Brain microvascular endothelial cell (primary cell): ENCODE measurements at regions not wholly inside any gene's neighbourhood (a gene's known extent, or its start where the extent isn't known, plus 50 kb on each side); places are given as distances from the start of the nearest gene placed in this dataset.
"Not testable (repeated sequence)": the region's sequence is repeated elsewhere in the genome, so short reads cannot be mapped to it uniquely, and the experiment has no call there.

Experiments used
- DNase-seq: peaks from one replicate; pipeline ENCODE4 v3.0.0-alpha.2; 2020
- H3K27ac ChIP-seq: fragments of 250-450 bp; sonication (Bioruptor Pico); 2 replicates; pipeline ENCODE4 v1.5.1; 2020; ENCODE audit warnings: mild to moderate bottlenecking, moderate library complexity
- H3K27me3 ChIP-seq: fragments of 250-450 bp; sonication (Bioruptor Pico); replicated peaks from 2 replicates; pipeline ENCODE4 v1.5.1; 2020; ENCODE audit warnings: mild to moderate bottlenecking
- H3K36me3 ChIP-seq: fragments of 250-450 bp; sonication (Bioruptor Pico); replicated peaks from 2 replicates; pipeline ENCODE4 v1.5.1; 2020; ENCODE audit warnings: mild to moderate bottlenecking
- H3K4me3 ChIP-seq: 2 replicates; pipeline ENCODE4 v1.5.1; 2011; ENCODE audit warnings: low read depth, mild to moderate bottlenecking, control low read depth, low read length, moderate library complexity
- in situ Hi-C: cut with HindIII; loops from 2 replicates; pipeline ENCODE4 v1.10.0; 2017; ENCODE audit warnings: low sequenced_read_pairs, low pct_ligation_motif_present
- TF ChIP-seq, protein P1 (sequence below): IDR thresholded peaks from 2 replicates; pipeline ENCODE4 v1.5.1; 2011; ENCODE audit warnings: low read depth, mild to moderate bottlenecking, moderate library complexity, low read length, control low read depth, inconsistent platforms; ENCODE audit errors: missing control alignments

DNA sequence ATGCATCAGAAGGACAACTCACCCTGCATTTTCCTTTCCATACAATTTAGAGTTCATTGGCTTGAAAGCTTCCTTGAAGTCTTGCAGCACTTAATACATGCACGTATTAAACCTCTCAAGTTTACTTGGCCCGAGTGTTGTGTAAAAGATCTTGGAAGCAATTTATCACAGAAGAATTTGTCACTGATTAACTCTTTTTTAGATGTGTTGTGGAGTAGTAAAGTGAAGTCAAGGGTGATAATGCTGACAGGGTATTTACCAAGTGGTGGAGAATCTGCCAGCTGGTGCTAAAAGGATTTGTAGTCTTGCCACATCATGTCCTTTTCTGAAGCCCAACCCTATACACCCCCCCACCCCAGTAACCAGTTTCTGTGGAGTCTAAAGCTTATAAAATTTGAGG, 421.0 kb upstream of the MIR17HG start:
- in situ Hi-C loops: no loop called here
- no peaks in the 10 kb centered on the region for H3K27me3 ChIP-seq
- no peak overlapping the region for H3K4me3 ChIP-seq
- no peak overlapping the region for H3K27ac ChIP-seq
- no peak for DNase-seq
- TF ChIP-seq, protein P1, sequence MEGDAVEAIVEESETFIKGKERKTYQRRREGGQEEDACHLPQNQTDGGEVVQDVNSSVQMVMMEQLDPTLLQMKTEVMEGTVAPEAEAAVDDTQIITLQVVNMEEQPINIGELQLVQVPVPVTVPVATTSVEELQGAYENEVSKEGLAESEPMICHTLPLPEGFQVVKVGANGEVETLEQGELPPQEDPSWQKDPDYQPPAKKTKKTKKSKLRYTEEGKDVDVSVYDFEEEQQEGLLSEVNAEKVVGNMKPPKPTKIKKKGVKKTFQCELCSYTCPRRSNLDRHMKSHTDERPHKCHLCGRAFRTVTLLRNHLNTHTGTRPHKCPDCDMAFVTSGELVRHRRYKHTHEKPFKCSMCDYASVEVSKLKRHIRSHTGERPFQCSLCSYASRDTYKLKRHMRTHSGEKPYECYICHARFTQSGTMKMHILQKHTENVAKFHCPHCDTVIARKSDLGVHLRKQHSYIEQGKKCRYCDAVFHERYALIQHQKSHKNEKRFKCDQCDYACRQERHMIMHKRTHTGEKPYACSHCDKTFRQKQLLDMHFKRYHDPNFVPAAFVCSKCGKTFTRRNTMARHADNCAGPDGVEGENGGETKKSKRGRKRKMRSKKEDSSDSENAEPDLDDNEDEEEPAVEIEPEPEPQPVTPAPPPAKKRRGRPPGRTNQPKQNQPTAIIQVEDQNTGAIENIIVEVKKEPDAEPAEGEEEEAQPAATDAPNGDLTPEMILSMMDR: no peak
- no peaks in the 10 kb centered on the region for H3K36me3 ChIP-seq

- DNase-seq: no peak
- in situ Hi-C loops: no loop called here
- TF ChIP-seq, protein P1: no peak
- Histone ChIP-seq H3K36me3 (no peaks in the 10 kb centered on the region), H3K4me3 (no peak overlapping the region), H3K27ac (no peak overlapping the region), H3K27me3 (no peaks in the 10 kb centered on the region)
Measured at GRCh38 chr13:90928109-90928508, 419.4 kb upstream of the MIR17HG start.

- TF ChIP-seq, protein P1: no peak
- in situ Hi-C loops: no loop called here
- H3K27me3 ChIP-seq: no peaks in the 10 kb centered on the region
- no peak overlapping the region for H3K27ac ChIP-seq
- H3K36me3 ChIP-seq: no peaks in the 10 kb centered on the region
- no peak overlapping the region for H3K4me3 ChIP-seq
- no peak for DNase-seq
Measured at GRCh38 chr13:90933097-90933826, 414.2 kb upstream of the MIR17HG start.

- no peaks in the 10 kb centered on the region for H3K36me3 ChIP-seq
- TF ChIP-seq, protein P1: no peak
- H3K27me3 ChIP-seq: no peaks in the 10 kb centered on the region
- no peak overlapping the region for H3K27ac ChIP-seq
- DNase-seq: no peak
- H3K4me3 ChIP-seq: no peak overlapping the region
- in situ Hi-C loops: no loop called here
Measured at GRCh38 chr13:90934741-90935140, 412.7 kb upstream of the MIR17HG start.

DNA sequence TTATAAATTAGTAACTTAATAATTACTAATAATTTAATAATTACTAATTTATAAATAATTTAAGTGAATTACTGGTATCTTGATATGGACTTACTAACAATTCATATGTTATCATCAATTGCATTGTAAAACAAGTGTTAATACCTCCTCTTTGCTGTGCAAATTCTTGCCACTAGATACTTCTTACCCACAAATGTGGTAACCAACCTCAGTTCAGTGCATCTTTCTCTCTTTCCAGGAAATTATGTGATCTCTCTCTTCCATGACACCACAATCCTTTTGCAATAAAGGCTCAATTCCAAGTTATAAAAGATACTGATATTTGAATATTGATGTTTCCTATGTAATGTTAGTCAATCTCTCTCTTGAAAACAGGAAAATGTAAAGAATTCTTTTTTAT, 408.6 kb upstream of the MIR17HG start:
- DNase-seq: no peak
- Histone ChIP-seq H3K27me3 (no peaks in the 10 kb centered on the region), H3K27ac (no peak overlapping the region), H3K4me3 (no peak overlapping the region), H3K36me3 (no peaks in the 10 kb centered on the region)
- in situ Hi-C loops: no loop called here
- TF ChIP-seq, protein P1: no peak

GRCh38 chr13:90943946-90944345, 403.5 kb upstream of the MIR17HG start:
- in situ Hi-C loops: no loop called here
- TF ChIP-seq, protein P1: no peak

GRCh38 chr13:90945146-90945545, 402.3 kb upstream of the MIR17HG start:
- H3K4me3 ChIP-seq, H3K36me3 ChIP-seq, H3K27me3 ChIP-seq, H3K27ac ChIP-seq, DNase-seq, in situ Hi-C loops: not testable (repeated sequence)

More at GRCh38 chr13:90943946-90944345, 403.5 kb upstream of the MIR17HG start:
- H3K4me3 ChIP-seq: no peak overlapping the region
- no peaks in the 10 kb centered on the region for H3K36me3 ChIP-seq
- no peaks in the 10 kb centered on the region for H3K27me3 ChIP-seq
- H3K27ac ChIP-seq: no peak overlapping the region
- DNase-seq: no peak

DNA sequence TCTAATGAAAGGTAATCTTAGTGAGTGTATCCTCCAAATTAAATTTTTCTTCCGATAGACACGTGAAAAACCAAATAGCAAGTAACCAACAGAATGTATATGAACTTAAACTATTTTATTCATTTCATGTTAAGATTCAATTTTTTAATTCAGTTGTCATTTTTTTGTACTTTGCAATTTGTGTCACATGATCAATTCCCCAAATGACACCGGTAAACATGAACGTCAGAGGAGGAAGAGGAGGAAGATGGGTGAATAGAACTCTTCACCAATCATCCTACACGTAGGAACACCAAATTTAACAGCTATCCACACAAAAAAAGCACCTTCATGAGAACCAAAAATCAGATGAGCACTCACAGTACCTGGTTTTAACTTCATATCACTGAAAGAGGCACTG, 401.4 kb upstream of the MIR17HG start:
- in situ Hi-C loops, DNase-seq, H3K27ac ChIP-seq, H3K36me3 ChIP-seq, H3K4me3 ChIP-seq, H3K27me3 ChIP-seq: not testable (repeated sequence)
